Spleen (tissue), 11 donors: ENCODE measurements at regions not wholly inside any gene's neighbourhood (a gene's known extent, or its start where the extent isn't known, plus 50 kb on each side); places are given as distances from the start of the nearest gene placed in this dataset.

Experiments used
- DNase-seq: peaks from one replicate; pipeline ENCODE4 v3.0.0-alpha.2; 2020
- H3K27ac ChIP-seq, 8 donors: fragments of 200-600 bp; sonication (generic) in 7 of 8; 1 replicate in 4 of 8; 2 replicates in 4 of 8; pipeline versions ENCODE4 v1.5.0 to v1.8.0; 2016 to 2021; ENCODE audit warnings: inconsistent platforms in 4 of 8, mild to moderate bottlenecking in 4 of 8, moderate library complexity in 1 of 8
- H3K27me3 ChIP-seq, 7 donors: fragments of 200-600 bp; sonication (generic) in 6 of 7; replicated peaks in 1 of 7; 1 replicate in 4 of 7; 2 replicates in 3 of 7; pipeline versions ENCODE4 v1.5.0 to v1.8.0; 2016 to 2021; ENCODE audit warnings: inconsistent platforms in 3 of 7, mild to moderate bottlenecking in 1 of 7
- H3K36me3 ChIP-seq, 6 donors: fragments of 200-600 bp; sonication (generic) in 5 of 6; 1 replicate in 4 of 6; 2 replicates in 2 of 6; pipeline versions ENCODE4 v1.5.0 to v1.8.0; 2016 to 2021; ENCODE audit warnings: inconsistent platforms in 2 of 6
- H3K4me1 ChIP-seq, 6 donors: fragments of 200-600 bp; sonication (generic) in 5 of 6; 1 replicate in 3 of 6; 2 replicates in 3 of 6; pipeline versions ENCODE4 v1.5.0 to v1.8.0; 2016 to 2021; ENCODE audit warnings: inconsistent platforms in 3 of 6
- H3K4me3 ChIP-seq, 8 donors: fragments of 200-600 bp; sonication (generic) in 7 of 8; 1 replicate in 4 of 8; 2 replicates in 4 of 8; pipeline versions ENCODE4 v1.5.0 to v1.8.0; 2016 to 2021; ENCODE audit warnings: inconsistent platforms in 4 of 8, mild to moderate bottlenecking in 4 of 8, moderate library complexity in 2 of 8
- H3K9me3 ChIP-seq, 8 donors: fragments of 200-600 bp; sonication (generic) in 7 of 8; 1 replicate in 4 of 8; 2 replicates in 4 of 8; pipeline versions ENCODE4 v1.5.0 to v1.8.0; 2016 to 2021; ENCODE audit warnings: inconsistent platforms in 4 of 8
- CTCF ChIP-seq, 11 experiments: fragments of 200-600 bp in 7 of 11; fragments of 450-650 bp in 4 of 11; sonication (generic) in 4 of 11; IDR thresholded peaks in 8 of 11; conservative IDR thresholded peaks in 3 of 11; 1 replicate in 7 of 11; 2 replicates in 4 of 11; pipeline versions ENCODE4 v1.4.0 to v1.8.0; 2016 to 2021; ENCODE audit warnings: antibody characterized with exemption in 11 of 11, inconsistent platforms in 4 of 11, mild to moderate bottlenecking in 1 of 11
- POLR2A ChIP-seq, 3 donors: fragments of 450-650 bp; IDR thresholded peaks; one replicate each; pipeline ENCODE4 v1.5.1; 2017; ENCODE audit warnings: antibody characterized with exemption in 3 of 3, mild to moderate bottlenecking in 1 of 3
- POLR2AphosphoS5 ChIP-seq, 3 donors: sonication (generic); formaldehyde crosslinking; IDR thresholded peaks; one replicate each; pipeline ENCODE4 v1.5.1; 2017; ENCODE audit warnings: antibody characterized with exemption in 3 of 3
- WGBS, 5 donors: extraction: QIAGEN DNeasy Blood & Tissue Kit in 3 of 5; methylation state at CpG; one replicate each; pipeline versions ENCODE4 v1.1.5 to v1.1.7; 2013 to 2018; 5-methylcytosine and 5-hydroxymethylcytosine counted together
- intact Hi-C: fragments of 100-400 bp; cut with DNase I; formaldehyde crosslinking; loops from one replicate; pipeline ENCODE4 v1.15.0; 2023; ENCODE audit warnings: low total_unique reads
- donor health status: healthy with polysubstance abuse.
- donor health status: DM: no; HTN: no; CAD: no; lungs with moderate emphysema.
- donor health status: DM: no; HTN: no; CAD: no.
- donor health status: Bipolar disorder and iron deficiency.
- donor health status: healthy.
- donor health status: DM: no; HTN: no; CAD: no.
- donor health status: DM: yes; HTN: yes; CAD: no.

- TF ChIP-seq CTCF (IDR thresholded peaks at IDR 0.05 in 8 of 11, conservative IDR thresholded peaks at IDR 0.05 in 3 of 11) = no peak
- no peak for TF ChIP-seq POLR2A (IDR thresholded peaks at IDR 0.05)
- TF ChIP-seq POLR2AphosphoS5 (IDR thresholded peaks at IDR 0.05) = no peak
- Histone ChIP-seq H3K9me3 (no peaks in the 10 kb centered on the region), H3K27ac (no peak overlapping the region), H3K4me3 (no peak overlapping the region), H3K27me3 (no peaks in the 10 kb centered on the region), H3K4me1 (no peaks in the 10 kb centered on the region), H3K36me3 (no peaks in the 10 kb centered on the region)
- DNase-seq = peak; percentile 1
- WGBS, 5 donors = 73 to 94% (median 87%) methylated on average over 1 of the region's 1 CpG
- intact Hi-C loops = no loop called here
Measured at GRCh38 chr1:201606623-201607022, 67.7 kb downstream of the NAV1 start.

- H3K27me3 ChIP-seq = no peaks in the 10 kb centered on the region
- 63 to 87% (median 82%) methylated on average over 8 to 11 of the region's 11 CpGs for WGBS, 5 donors
- no peak overlapping the region for H3K4me3 ChIP-seq
- TF ChIP-seq POLR2AphosphoS5 (IDR thresholded peaks at IDR 0.05) (peak in 1 of 3 donors; percentile 20), CTCF (IDR thresholded peaks at IDR 0.05 in 8 of 11, conservative IDR thresholded peaks at IDR 0.05 in 3 of 11) (no peak)
- H3K27ac ChIP-seq = no peak overlapping the region
- no peak for DNase-seq
- H3K36me3 ChIP-seq = no peaks in the 10 kb centered on the region
- H3K4me1 ChIP-seq = peaks cover 0 to 4% (median 0%) of the 10 kb centered on the region in 6 donors
- intact Hi-C loops = no loop called here
- H3K9me3 ChIP-seq = no peaks in the 10 kb centered on the region
Measured at GRCh38 chr1:201608635-201609395, 69.9 kb downstream of the NAV1 start.

- Histone ChIP-seq H3K9me3 (no peaks in the 10 kb centered on the region), H3K4me1 (peaks cover 0 to 12% (median 3%) of the 10 kb centered on the region in 6 donors), H3K36me3 (no peaks in the 10 kb centered on the region), H3K4me3 (no peak overlapping the region), H3K27ac (no peak overlapping the region), H3K27me3 (peaks cover 0 to 6% (median 0%) of the 10 kb centered on the region in 7 donors)
- intact Hi-C loops = no loop called here
- no peak for TF ChIP-seq POLR2AphosphoS5 (IDR thresholded peaks at IDR 0.05)
- no peak for TF ChIP-seq CTCF (IDR thresholded peaks at IDR 0.05 in 8 of 11, conservative IDR thresholded peaks at IDR 0.05 in 3 of 11)
- TF ChIP-seq POLR2A (IDR thresholded peaks at IDR 0.05) = no peak
- no peak for DNase-seq
- WGBS, 5 donors = 78 to 85% (median 81%) methylated on average over 5 of the region's 5 CpGs
Measured at GRCh38 chr1:201609661-201610318, 70.9 kb downstream of the NAV1 start.

- 53 to 100% (median 72%) methylated on average over 1 to 3 of the region's 3 CpGs for WGBS, 5 donors
Measured at GRCh38 chr1:201610858-201611257, 71.9 kb downstream of the NAV1 start.

More at GRCh38 chr1:201610858-201611257, 71.9 kb downstream of the NAV1 start:
- DNase-seq = no peak
- Histone ChIP-seq H3K4me1 (peaks cover 0 to 12% (median 3%) of the 10 kb centered on the region in 6 donors), H3K4me3 (no peak overlapping the region), H3K36me3 (no peaks in the 10 kb centered on the region), H3K27ac (no peak overlapping the region), H3K9me3 (no peaks in the 10 kb centered on the region), H3K27me3 (peaks cover 0 to 6% (median 0%) of the 10 kb centered on the region in 7 donors)
- intact Hi-C loops = no loop called here
- no peak for TF ChIP-seq CTCF (IDR thresholded peaks at IDR 0.05 in 8 of 11, conservative IDR thresholded peaks at IDR 0.05 in 3 of 11)
- no peak for TF ChIP-seq POLR2A (IDR thresholded peaks at IDR 0.05)
- no peak for TF ChIP-seq POLR2AphosphoS5 (IDR thresholded peaks at IDR 0.05)
